HEK293 (cell line): ENCODE measurements at regions not wholly inside any gene's neighbourhood (a gene's known extent, or its start where the extent isn't known, plus 50 kb on each side); places are given as distances from the start of the nearest gene placed in this dataset.

Experiments
- CTCF ChIA-PET: fragments of 350-600 bp; formaldehyde crosslinking; extraction: SDS; loops from one replicate; lab custom pipeline; 2021; ENCODE audit warnings: antibody characterized with exemption; lab: Yijun Ruan, JAX
- POLR2A ChIA-PET: fragments of 300-600 bp; formaldehyde crosslinking; extraction: SDS; loops from one replicate; lab custom pipeline; 2020; ENCODE audit warnings: antibody characterized with exemption, inconsistent platforms; lab: Yijun Ruan, JAX
- H3K27ac ChIP-seq: fragments of 200-500 bp; sonication (Bioruptor generic); 2 replicates; pipeline ENCODE4 v1.5.1; 2014; ENCODE audit warnings: low read depth, low read length, control low read depth, inconsistent platforms; ENCODE audit errors: extremely low read depth
- H3K36me3 ChIP-seq, 2 experiments: fragments of 200-500 bp in 1 of 2; sonication (Bioruptor generic) in 1 of 2; 1 replicate in 1 of 2; 2 replicates in 1 of 2; pipeline ENCODE4 v1.5.1; 2014 to 2017; ENCODE audit warnings: inconsistent platforms in 2 of 2, low read length in 2 of 2; ENCODE audit not compliant: control insufficient read depth in 2 of 2, insufficient read depth in 1 of 2
- H3K4me1 ChIP-seq: fragments of 200-500 bp; sonication (Bioruptor generic); 2 replicates; pipeline ENCODE4 v1.5.1; 2014; ENCODE audit warnings: mild to moderate bottlenecking, low read length, inconsistent platforms; ENCODE audit not compliant: control insufficient read depth, insufficient read depth
- H3K4me3 ChIP-seq: 2 replicates; pipeline ENCODE4 v1.5.1; 2011; ENCODE audit warnings: low read depth, mild to moderate bottlenecking, control low read depth, low read length, moderate library complexity
- H3K9me3 ChIP-seq: fragments of 200-500 bp; sonication (Bioruptor generic); 2 replicates; pipeline ENCODE4 v1.5.1; 2014; ENCODE audit warnings: low read depth, low read length, inconsistent platforms; ENCODE audit not compliant: control insufficient read depth, insufficient read depth
- BCL11B ChIP-seq: fragments of 450-650 bp; formaldehyde crosslinking; IDR thresholded peaks from 2 replicates; pipeline ENCODE4 v1.5.1; 2016; ENCODE audit warnings: low read depth, missing biosample characterization, missing genetic modification characterization
- KLF7 ChIP-seq: fragments of 450-650 bp; formaldehyde crosslinking; IDR thresholded peaks from 2 replicates; pipeline ENCODE4 v1.5.1; 2016; ENCODE audit warnings: missing biosample characterization, missing genetic modification characterization, borderline replicate concordance
- ZBTB21 ChIP-seq: fragments of 450-650 bp; formaldehyde crosslinking; IDR thresholded peaks from 2 replicates; pipeline ENCODE4 v1.5.1; 2017; ENCODE audit warnings: missing biosample characterization, missing genetic modification characterization
- ZFHX2 ChIP-seq: fragments of 450-650 bp; formaldehyde crosslinking; conservative IDR thresholded peaks from 2 replicates; pipeline ENCODE4 v1.5.1; 2016; ENCODE audit warnings: missing biosample characterization, missing genetic modification characterization
- ZFP3 ChIP-seq: fragments of 450-650 bp; formaldehyde crosslinking; IDR thresholded peaks from 2 replicates; pipeline ENCODE4 v1.5.1; 2016; ENCODE audit warnings: low read depth, missing biosample characterization, missing genetic modification characterization
- ZNF10 ChIP-seq: fragments of 450-650 bp; formaldehyde crosslinking; IDR thresholded peaks from 2 replicates; pipeline ENCODE4 v1.5.1; 2017; ENCODE audit warnings: missing biosample characterization, missing genetic modification characterization
- ZNF138 ChIP-seq: fragments of 450-650 bp; formaldehyde crosslinking; IDR thresholded peaks from 2 replicates; pipeline ENCODE4 v1.5.1; 2016; ENCODE audit warnings: missing biosample characterization, missing genetic modification characterization, borderline replicate concordance
- ZNF146 ChIP-seq: fragments of 450-650 bp; formaldehyde crosslinking; IDR thresholded peaks from 2 replicates; pipeline ENCODE4 v1.5.1; 2016; ENCODE audit warnings: missing biosample characterization, missing genetic modification characterization
- ZNF202 ChIP-seq: fragments of 450-650 bp; formaldehyde crosslinking; IDR thresholded peaks from 2 replicates; pipeline ENCODE4 v1.5.1; 2016; ENCODE audit warnings: missing biosample characterization, missing genetic modification characterization, borderline replicate concordance
- ZNF366 ChIP-seq: fragments of 450-650 bp; formaldehyde crosslinking; conservative IDR thresholded peaks from 2 replicates; pipeline ENCODE4 v1.5.1; 2016; ENCODE audit warnings: missing biosample characterization, missing genetic modification characterization
- ZNF391 ChIP-seq: fragments of 450-650 bp; formaldehyde crosslinking; IDR thresholded peaks from 2 replicates; pipeline ENCODE4 v1.5.1; 2016; ENCODE audit warnings: low read depth, missing biosample characterization, missing genetic modification characterization, borderline replicate concordance
- ZNF529 ChIP-seq: fragments of 450-650 bp; formaldehyde crosslinking; IDR thresholded peaks from 2 replicates; pipeline ENCODE4 v1.5.1; 2017; ENCODE audit warnings: missing genetic modification characterization, missing biosample characterization; ENCODE audit not compliant: insufficient replicate concordance
- ZNF664 ChIP-seq: fragments of 450-650 bp; formaldehyde crosslinking; IDR thresholded peaks from 2 replicates; pipeline ENCODE4 v1.5.1; 2016; ENCODE audit warnings: missing biosample characterization, missing genetic modification characterization
- ZNF830 ChIP-seq: fragments of 450-650 bp; IDR thresholded peaks from 2 replicates; pipeline ENCODE4 v1.5.0; 2018; ENCODE audit warnings: missing biosample characterization, missing genetic modification characterization, low read depth, mild to moderate bottlenecking, moderate library complexity
- TF ChIP-seq, protein P1 (sequence below): fragments of 450-650 bp; formaldehyde crosslinking; IDR thresholded peaks from 2 replicates; pipeline ENCODE4 v1.5.1; 2016; ENCODE audit warnings: missing biosample characterization, missing genetic modification characterization, borderline replicate concordance
- TF ChIP-seq, protein P2 (sequence below): fragments of 450-650 bp; formaldehyde crosslinking; IDR thresholded peaks from 2 replicates; pipeline ENCODE4 v1.5.1; 2016; ENCODE audit warnings: missing biosample characterization, missing genetic modification characterization
- TF ChIP-seq, protein P3 (sequence below): fragments of 450-650 bp; formaldehyde crosslinking; IDR thresholded peaks from 2 replicates; pipeline ENCODE4 v1.5.1; 2017; ENCODE audit warnings: missing biosample characterization, missing genetic modification characterization

DNA sequence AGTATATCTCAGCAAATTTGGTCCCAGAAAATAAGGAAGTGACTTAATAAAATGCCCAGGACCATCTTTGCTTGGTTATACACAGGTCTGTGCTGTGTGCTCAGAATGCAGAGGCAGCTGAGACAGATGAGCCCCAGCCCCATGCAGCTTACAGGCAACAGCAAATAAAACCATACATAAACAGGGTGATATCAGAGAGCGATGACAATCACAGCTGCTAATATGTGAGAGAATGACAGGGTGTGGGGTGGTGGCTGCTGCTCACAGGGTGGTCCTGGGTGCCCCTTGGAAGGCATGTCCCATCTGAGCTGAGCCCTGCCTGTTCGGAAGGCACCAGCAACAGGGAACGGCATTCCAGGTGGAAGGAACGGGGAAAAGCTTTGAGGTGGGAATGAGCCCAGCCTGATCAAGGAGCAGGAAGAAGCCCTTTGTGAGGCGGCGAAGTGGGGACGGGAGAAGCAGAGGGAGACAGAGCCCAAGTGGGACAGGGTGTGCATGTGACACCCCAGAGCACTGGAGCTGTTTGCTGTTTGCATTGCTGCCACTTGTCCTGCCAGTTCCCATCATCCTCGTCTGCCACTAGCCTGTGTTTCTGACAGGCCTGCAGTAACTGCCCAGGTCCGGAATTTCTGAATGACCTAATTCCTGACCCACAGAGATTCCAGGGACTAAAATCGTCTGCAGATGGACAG is 150.5 kb downstream of the KATNIP start (continued):
- no peak for TF ChIP-seq ZNF146 (tag by site-specific recombination)
- no peak for TF ChIP-seq KLF7 (tag by site-specific recombination)

DNA sequence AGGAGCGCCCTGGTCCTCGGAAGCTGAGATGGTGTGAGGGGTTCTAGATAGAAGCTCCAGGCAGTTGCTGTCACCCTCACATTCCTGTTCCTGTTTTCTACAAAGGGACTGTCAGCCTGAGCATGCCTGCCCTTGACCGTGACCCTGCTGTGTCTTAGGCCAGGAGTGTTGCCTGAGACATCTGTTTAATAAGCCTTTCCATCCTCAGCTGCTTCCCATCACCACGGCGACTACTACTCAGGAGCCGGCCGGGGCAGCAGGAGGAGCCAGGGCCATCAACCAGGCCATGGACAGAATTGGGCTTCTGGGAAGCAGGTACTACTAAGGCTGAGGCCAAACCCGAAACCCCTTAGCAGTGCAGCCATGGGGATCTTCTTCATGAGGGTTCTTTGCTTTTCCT is 151.4 kb downstream of the KATNIP start:
- peaks cover 0 to 5% of the 10 kb centered on the region in 2 experiments; a peak in 1 of 3 replicates for H3K36me3 ChIP-seq
- no peak overlapping the region for H3K27ac ChIP-seq
- no peak overlapping the region for H3K4me3 ChIP-seq
- H3K9me3 ChIP-seq = no peaks in the 10 kb centered on the region
- TF ChIP-seq ZNF10 (tag by site-specific recombination) = no peak
- no peaks in the 10 kb centered on the region for H3K4me1 ChIP-seq
- ChIA-PET POLR2A (no interaction called here), CTCF (interaction anchor here (0.6 kb wide), 1 partner anchor 88 kb away, joined by 3 read pairs; no protein-coding TSS in a partner anchor)

DNA sequence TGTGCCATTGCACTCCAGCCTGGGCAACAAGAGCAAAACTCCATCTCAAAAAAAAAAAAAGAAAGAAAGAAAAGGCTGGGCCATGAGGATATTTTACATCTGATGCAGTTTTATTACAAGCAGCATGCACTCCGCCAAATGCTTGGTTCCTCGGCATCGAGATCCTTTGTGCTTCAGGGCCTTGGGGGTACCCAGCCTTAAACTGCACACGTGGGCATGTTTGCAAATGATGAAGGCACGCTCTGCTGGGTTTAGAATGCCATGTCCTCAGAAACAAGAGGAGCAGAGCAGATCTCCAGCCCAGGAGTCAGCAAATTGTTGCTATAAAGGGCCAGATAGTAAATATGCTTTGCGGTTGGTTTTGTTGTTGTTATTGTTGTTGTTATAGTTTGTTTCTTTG is 153.2 kb downstream of the KATNIP start:
- Histone ChIP-seq H3K4me1 (no peaks in the 10 kb centered on the region), H3K4me3 (no peak overlapping the region), H3K9me3 (no peaks in the 10 kb centered on the region), H3K36me3 (peaks cover 0 to 5% of the 10 kb centered on the region in 2 experiments; a peak in 1 of 3 replicates), H3K27ac (no peak overlapping the region)
- TF ChIP-seq, protein P1, sequence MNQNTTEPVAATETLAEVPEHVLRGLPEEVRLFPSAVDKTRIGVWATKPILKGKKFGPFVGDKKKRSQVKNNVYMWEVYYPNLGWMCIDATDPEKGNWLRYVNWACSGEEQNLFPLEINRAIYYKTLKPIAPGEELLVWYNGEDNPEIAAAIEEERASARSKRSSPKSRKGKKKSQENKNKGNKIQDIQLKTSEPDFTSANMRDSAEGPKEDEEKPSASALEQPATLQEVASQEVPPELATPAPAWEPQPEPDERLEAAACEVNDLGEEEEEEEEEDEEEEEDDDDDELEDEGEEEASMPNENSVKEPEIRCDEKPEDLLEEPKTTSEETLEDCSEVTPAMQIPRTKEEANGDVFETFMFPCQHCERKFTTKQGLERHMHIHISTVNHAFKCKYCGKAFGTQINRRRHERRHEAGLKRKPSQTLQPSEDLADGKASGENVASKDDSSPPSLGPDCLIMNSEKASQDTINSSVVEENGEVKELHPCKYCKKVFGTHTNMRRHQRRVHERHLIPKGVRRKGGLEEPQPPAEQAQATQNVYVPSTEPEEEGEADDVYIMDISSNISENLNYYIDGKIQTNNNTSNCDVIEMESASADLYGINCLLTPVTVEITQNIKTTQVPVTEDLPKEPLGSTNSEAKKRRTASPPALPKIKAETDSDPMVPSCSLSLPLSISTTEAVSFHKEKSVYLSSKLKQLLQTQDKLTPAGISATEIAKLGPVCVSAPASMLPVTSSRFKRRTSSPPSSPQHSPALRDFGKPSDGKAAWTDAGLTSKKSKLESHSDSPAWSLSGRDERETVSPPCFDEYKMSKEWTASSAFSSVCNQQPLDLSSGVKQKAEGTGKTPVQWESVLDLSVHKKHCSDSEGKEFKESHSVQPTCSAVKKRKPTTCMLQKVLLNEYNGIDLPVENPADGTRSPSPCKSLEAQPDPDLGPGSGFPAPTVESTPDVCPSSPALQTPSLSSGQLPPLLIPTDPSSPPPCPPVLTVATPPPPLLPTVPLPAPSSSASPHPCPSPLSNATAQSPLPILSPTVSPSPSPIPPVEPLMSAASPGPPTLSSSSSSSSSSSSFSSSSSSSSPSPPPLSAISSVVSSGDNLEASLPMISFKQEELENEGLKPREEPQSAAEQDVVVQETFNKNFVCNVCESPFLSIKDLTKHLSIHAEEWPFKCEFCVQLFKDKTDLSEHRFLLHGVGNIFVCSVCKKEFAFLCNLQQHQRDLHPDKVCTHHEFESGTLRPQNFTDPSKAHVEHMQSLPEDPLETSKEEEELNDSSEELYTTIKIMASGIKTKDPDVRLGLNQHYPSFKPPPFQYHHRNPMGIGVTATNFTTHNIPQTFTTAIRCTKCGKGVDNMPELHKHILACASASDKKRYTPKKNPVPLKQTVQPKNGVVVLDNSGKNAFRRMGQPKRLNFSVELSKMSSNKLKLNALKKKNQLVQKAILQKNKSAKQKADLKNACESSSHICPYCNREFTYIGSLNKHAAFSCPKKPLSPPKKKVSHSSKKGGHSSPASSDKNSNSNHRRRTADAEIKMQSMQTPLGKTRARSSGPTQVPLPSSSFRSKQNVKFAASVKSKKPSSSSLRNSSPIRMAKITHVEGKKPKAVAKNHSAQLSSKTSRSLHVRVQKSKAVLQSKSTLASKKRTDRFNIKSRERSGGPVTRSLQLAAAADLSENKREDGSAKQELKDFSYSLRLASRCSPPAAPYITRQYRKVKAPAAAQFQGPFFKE (tag by site-specific recombination) = no peak
- no peak for TF ChIP-seq BCL11B
- TF ChIP-seq ZNF664 (tag by site-specific recombination) = no peak
- no peak for TF ChIP-seq ZFP3 (tag by site-specific recombination)
- no peak for TF ChIP-seq ZNF830 (tag by site-specific recombination)
- TF ChIP-seq, protein P2, sequence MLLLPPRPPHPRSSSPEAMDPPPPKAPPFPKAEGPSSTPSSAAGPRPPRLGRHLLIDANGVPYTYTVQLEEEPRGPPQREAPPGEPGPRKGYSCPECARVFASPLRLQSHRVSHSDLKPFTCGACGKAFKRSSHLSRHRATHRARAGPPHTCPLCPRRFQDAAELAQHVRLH (tag by site-specific recombination) = no peak
- no peak for TF ChIP-seq ZFHX2
- no peak for TF ChIP-seq ZBTB21 (tag by site-specific recombination)
- TF ChIP-seq, protein P3, sequence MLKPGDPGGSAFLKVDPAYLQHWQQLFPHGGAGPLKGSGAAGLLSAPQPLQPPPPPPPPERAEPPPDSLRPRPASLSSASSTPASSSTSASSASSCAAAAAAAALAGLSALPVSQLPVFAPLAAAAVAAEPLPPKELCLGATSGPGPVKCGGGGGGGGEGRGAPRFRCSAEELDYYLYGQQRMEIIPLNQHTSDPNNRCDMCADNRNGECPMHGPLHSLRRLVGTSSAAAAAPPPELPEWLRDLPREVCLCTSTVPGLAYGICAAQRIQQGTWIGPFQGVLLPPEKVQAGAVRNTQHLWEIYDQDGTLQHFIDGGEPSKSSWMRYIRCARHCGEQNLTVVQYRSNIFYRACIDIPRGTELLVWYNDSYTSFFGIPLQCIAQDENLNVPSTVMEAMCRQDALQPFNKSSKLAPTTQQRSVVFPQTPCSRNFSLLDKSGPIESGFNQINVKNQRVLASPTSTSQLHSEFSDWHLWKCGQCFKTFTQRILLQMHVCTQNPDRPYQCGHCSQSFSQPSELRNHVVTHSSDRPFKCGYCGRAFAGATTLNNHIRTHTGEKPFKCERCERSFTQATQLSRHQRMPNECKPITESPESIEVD (tag by site-specific recombination) = no peak
- no peak for TF ChIP-seq ZNF202 (tag by site-specific recombination)
- no peak for TF ChIP-seq ZNF366
- TF ChIP-seq ZNF138 (tag by site-specific recombination) = no peak
- no peak for TF ChIP-seq ZNF529
- TF ChIP-seq ZNF391 (tag by site-specific recombination) = no peak
- ChIA-PET POLR2A (no interaction called here), CTCF (no interaction called here)
